ENCODE measurements at regions not wholly inside any gene's neighbourhood (a gene's known extent, or its start where the extent isn't known, plus 50 kb on each side); places are given as distances from the start of the nearest gene placed in this dataset.

DNA sequence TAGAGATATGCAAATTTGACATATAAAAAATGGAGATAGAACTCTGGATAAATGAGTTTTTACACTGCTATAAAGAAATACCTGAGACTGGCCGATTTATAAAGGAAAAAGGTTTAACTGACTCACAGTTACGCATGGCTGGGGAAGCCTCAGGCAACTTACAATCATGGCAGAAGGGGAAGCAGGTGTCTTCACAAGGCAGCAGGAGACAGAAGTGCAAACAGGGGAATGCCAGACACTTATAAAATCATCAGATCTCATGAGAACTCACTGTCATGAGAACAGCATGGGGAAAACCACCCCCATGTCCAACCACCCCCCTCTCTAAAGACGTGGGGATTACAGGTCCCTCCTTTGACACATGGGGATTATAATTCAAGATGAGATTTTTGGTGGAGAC, 1540.2 kb upstream of the SLC39A10 start:
- TF ChIP-seq, protein P1, sequence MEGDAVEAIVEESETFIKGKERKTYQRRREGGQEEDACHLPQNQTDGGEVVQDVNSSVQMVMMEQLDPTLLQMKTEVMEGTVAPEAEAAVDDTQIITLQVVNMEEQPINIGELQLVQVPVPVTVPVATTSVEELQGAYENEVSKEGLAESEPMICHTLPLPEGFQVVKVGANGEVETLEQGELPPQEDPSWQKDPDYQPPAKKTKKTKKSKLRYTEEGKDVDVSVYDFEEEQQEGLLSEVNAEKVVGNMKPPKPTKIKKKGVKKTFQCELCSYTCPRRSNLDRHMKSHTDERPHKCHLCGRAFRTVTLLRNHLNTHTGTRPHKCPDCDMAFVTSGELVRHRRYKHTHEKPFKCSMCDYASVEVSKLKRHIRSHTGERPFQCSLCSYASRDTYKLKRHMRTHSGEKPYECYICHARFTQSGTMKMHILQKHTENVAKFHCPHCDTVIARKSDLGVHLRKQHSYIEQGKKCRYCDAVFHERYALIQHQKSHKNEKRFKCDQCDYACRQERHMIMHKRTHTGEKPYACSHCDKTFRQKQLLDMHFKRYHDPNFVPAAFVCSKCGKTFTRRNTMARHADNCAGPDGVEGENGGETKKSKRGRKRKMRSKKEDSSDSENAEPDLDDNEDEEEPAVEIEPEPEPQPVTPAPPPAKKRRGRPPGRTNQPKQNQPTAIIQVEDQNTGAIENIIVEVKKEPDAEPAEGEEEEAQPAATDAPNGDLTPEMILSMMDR (IDR thresholded peaks at IDR 0.05) = no peak
- TF ChIP-seq ZFX (IDR thresholded peaks at IDR 0.05; ENCODE audit: borderline replicate concordance) = no peak

Data from 22Rv1 (cell line).